GM18867 (cell line): ENCODE measurements at regions not wholly inside any gene's neighbourhood (a gene's known extent, or its start where the extent isn't known, plus 50 kb on each side); places are given as distances from the start of the nearest gene placed in this dataset.

Experiments
- ATAC-seq: cut with Tn5 transposase; IDR thresholded peaks from one replicate; pipeline ENCODE4 v1.9.1; 2021; ENCODE audit warnings: mild to moderate bottlenecking, moderate library complexity; ENCODE audit not compliant: unreplicated experiment

GRCh38 chr3:81291586-81291985, 469.9 kb downstream of the GBE1 start:
- no peak for ATAC-seq

- no peak for ATAC-seq
Observed at GRCh38 chr3:81289676-81290075, 471.8 kb downstream of the GBE1 start.

GRCh38 chr3:81279481-81280379, 481.7 kb downstream of the GBE1 start:
- ATAC-seq: no peak

GRCh38 chr3:81277853-81278252, 483.6 kb downstream of the GBE1 start:
- no peak for ATAC-seq

- ATAC-seq: no peak
Observed at GRCh38 chr3:81274671-81275070, 486.8 kb downstream of the GBE1 start.

GRCh38 chr3:81270603-81271379, 490.7 kb downstream of the GBE1 start:
- peak; percentile 90 for ATAC-seq

- ATAC-seq: no peak
Observed at GRCh38 chr3:81268526-81268925, 492.9 kb downstream of the GBE1 start.

GRCh38 chr3:81261996-81262395, 499.4 kb downstream of the GBE1 start:
- ATAC-seq: no peak

- no peak for ATAC-seq
Observed at GRCh38 chr3:81255463-81255862, 506.0 kb downstream of the GBE1 start.

GRCh38 chr3:81251096-81251495, 510.3 kb downstream of the GBE1 start:
- ATAC-seq: no peak

- peak; percentile 81 for ATAC-seq
Observed at GRCh38 chr3:81249540-81250029, 511.9 kb downstream of the GBE1 start.

GRCh38 chr3:81245501-81245900, 515.9 kb downstream of the GBE1 start:
- no peak for ATAC-seq

GRCh38 chr3:81245043-81245442, 516.4 kb downstream of the GBE1 start:
- ATAC-seq: no peak

GRCh38 chr3:81244231-81244630, 517.2 kb downstream of the GBE1 start:
- ATAC-seq: no peak

GRCh38 chr3:81242871-81243270, 518.6 kb downstream of the GBE1 start:
- peak; percentile 88 for ATAC-seq

- ATAC-seq: no peak
Observed at GRCh38 chr3:81237181-81237580, 524.3 kb downstream of the GBE1 start.

- peak; percentile 45 for ATAC-seq
Observed at GRCh38 chr3:81218023-81218422, 543.4 kb downstream of the GBE1 start.

GRCh38 chr3:81217101-81217500, 544.3 kb downstream of the GBE1 start:
- no peak for ATAC-seq

GRCh38 chr3:81216192-81216591, 545.3 kb downstream of the GBE1 start:
- no peak for ATAC-seq

- no peak for ATAC-seq
Observed at GRCh38 chr3:81214631-81215030, 546.8 kb downstream of the GBE1 start.

GRCh38 chr3:81199587-81199986, 561.9 kb downstream of the GBE1 start:
- no peak for ATAC-seq

- ATAC-seq: no peak
Observed at GRCh38 chr3:81198756-81199155, 562.7 kb downstream of the GBE1 start.
